ENCODE measurements at regions not wholly inside any gene's neighbourhood (a gene's known extent, or its start where the extent isn't known, plus 50 kb on each side); places are given as distances from the start of the nearest gene placed in this dataset.

GRCh38 chr4:24335616-24336015 is 248.7 kb downstream of the DHX15 start:
- Histone ChIP-seq H3K4me1 (ENCODE audit: control insufficient read depth in 4 of 4, insufficient read depth in 4 of 4, low read length in 3 of 4) (peaks cover 0 to 5% (median 0%) of the 10 kb centered on the region in 4 donors), H3K9ac (ENCODE audit: low read depth in 1 of 2, low read length in 2 of 2) (no peak overlapping the region), H3K36me3 (ENCODE audit: control insufficient read depth in 4 of 4, insufficient read depth in 3 of 4, low read depth in 1 of 4, low read length in 3 of 4) (no peaks in the 10 kb centered on the region), H3K9me3 (ENCODE audit: control insufficient read depth in 4 of 4, low read length in 3 of 4) (no peaks in the 10 kb centered on the region), H3K4me3 (ENCODE audit: low read depth in 1 of 3, low read length in 3 of 3) (no peak overlapping the region), H3K27me3 (ENCODE audit: control insufficient read depth in 4 of 4, insufficient read depth in 4 of 4, low read length in 3 of 4) (no peaks in the 10 kb centered on the region), H3K27ac (ENCODE audit: low read depth in 1 of 2, low read length in 2 of 2) (no peak overlapping the region)
- DNase-seq (ENCODE audit: low spot score) = no peak
- WGBS = 97% methylated on average over 4 of the region's 4 CpGs
- no peak for TF ChIP-seq RAD21 (IDR thresholded peaks at IDR 0.05)
- TF ChIP-seq HNF4A (conservative IDR thresholded peaks at IDR 0.05) = no peak
- TF ChIP-seq FOXA2 (IDR thresholded peaks at IDR 0.05) = no peak
- TF ChIP-seq CTCF (IDR thresholded peaks at IDR 0.05; ENCODE audit: low read depth, low read length, missing input control) = no peak
- TF ChIP-seq FOXA1 (IDR thresholded peaks at IDR 0.05) = no peak
- TF ChIP-seq EGR1 (IDR thresholded peaks at IDR 0.05; ENCODE audit: low read depth in 2 of 2) = no peak
- TF ChIP-seq ATF3 (IDR thresholded peaks at IDR 0.05) = no peak

GRCh38 chr4:24334906-24335305 is 249.4 kb downstream of the DHX15 start:
- DNase-seq (ENCODE audit: low spot score) = no peak
- no peaks in the 10 kb centered on the region for H3K36me3 ChIP-seq (ENCODE audit: control insufficient read depth in 4 of 4, insufficient read depth in 3 of 4, low read depth in 1 of 4, low read length in 3 of 4)
- H3K9ac ChIP-seq (ENCODE audit: low read depth in 1 of 2, low read length in 2 of 2) = no peak overlapping the region
- no peaks in the 10 kb centered on the region for H3K27me3 ChIP-seq (ENCODE audit: control insufficient read depth in 4 of 4, insufficient read depth in 4 of 4, low read length in 3 of 4)
- TF ChIP-seq GABPA (IDR thresholded peaks at IDR 0.05 in 1 of 2, conservative IDR thresholded peaks at IDR 0.05 in 1 of 2) = no peak
- TF ChIP-seq ZBTB33 (IDR thresholded peaks at IDR 0.05) = no peak
- no peak for TF ChIP-seq NR2F2 (IDR thresholded peaks at IDR 0.05)
- TF ChIP-seq HNF4G (IDR thresholded peaks at IDR 0.05) = no peak
- TF ChIP-seq ATF3 (IDR thresholded peaks at IDR 0.05) = no peak
- 93% methylated on average over 3 of the region's 3 CpGs for WGBS
- H3K27ac ChIP-seq (ENCODE audit: low read depth in 1 of 2, low read length in 2 of 2) = no peak overlapping the region
- H3K9me3 ChIP-seq (ENCODE audit: control insufficient read depth in 4 of 4, low read length in 3 of 4) = no peaks in the 10 kb centered on the region
- no peak overlapping the region for H3K4me3 ChIP-seq (ENCODE audit: low read depth in 1 of 3, low read length in 3 of 3)
- peaks cover 0 to 5% (median 0%) of the 10 kb centered on the region in 4 donors for H3K4me1 ChIP-seq (ENCODE audit: control insufficient read depth in 4 of 4, insufficient read depth in 4 of 4, low read length in 3 of 4)

GRCh38 chr4:24330573-24330972 is 253.8 kb downstream of the DHX15 start:
- H3K36me3 ChIP-seq (ENCODE audit: control insufficient read depth in 4 of 4, insufficient read depth in 3 of 4, low read depth in 1 of 4, low read length in 3 of 4) = no peaks in the 10 kb centered on the region
- H3K9ac ChIP-seq (ENCODE audit: low read depth in 1 of 2, low read length in 2 of 2) = no peak overlapping the region
- H3K4me3 ChIP-seq (ENCODE audit: low read depth in 1 of 3, low read length in 3 of 3) = no peak overlapping the region
- H3K4me1 ChIP-seq (ENCODE audit: control insufficient read depth in 4 of 4, insufficient read depth in 4 of 4, low read length in 3 of 4) = peaks cover 0 to 5% (median 0%) of the 10 kb centered on the region in 4 donors
- no peak for DNase-seq (ENCODE audit: low spot score)
- H3K9me3 ChIP-seq (ENCODE audit: control insufficient read depth in 4 of 4, low read length in 3 of 4) = no peaks in the 10 kb centered on the region
- H3K27me3 ChIP-seq (ENCODE audit: control insufficient read depth in 4 of 4, insufficient read depth in 4 of 4, low read length in 3 of 4) = no peaks in the 10 kb centered on the region
- H3K27ac ChIP-seq (ENCODE audit: low read depth in 1 of 2, low read length in 2 of 2) = no peak overlapping the region
- TF ChIP-seq HNF4A (conservative IDR thresholded peaks at IDR 0.05) (no peak), RAD21 (IDR thresholded peaks at IDR 0.05) (no peak), SP1 (IDR thresholded peaks at IDR 0.05) (no peak), EGR1 (IDR thresholded peaks at IDR 0.05; ENCODE audit: low read depth in 2 of 2) (no peak), TAF1 (conservative IDR thresholded peaks at IDR 0.05) (no peak), HNF4G (IDR thresholded peaks at IDR 0.05) (no peak), FOXA1 (IDR thresholded peaks at IDR 0.05) (no peak), CTCF (IDR thresholded peaks at IDR 0.05; ENCODE audit: low read depth, low read length, missing input control) (no peak), NR2F2 (IDR thresholded peaks at IDR 0.05) (no peak), YY1 (IDR thresholded peaks at IDR 0.05) (no peak), MAX (IDR thresholded peaks at IDR 0.05) (no peak), FOXA2 (IDR thresholded peaks at IDR 0.05) (no peak), REST (IDR thresholded peaks at IDR 0.05) (no peak), JUND (IDR thresholded peaks at IDR 0.05) (no peak), ATF3 (IDR thresholded peaks at IDR 0.05) (no peak)
